HG03060 (cell line): ENCODE measurements at regions not wholly inside any gene's neighbourhood (a gene's known extent, or its start where the extent isn't known, plus 50 kb on each side); places are given as distances from the start of the nearest gene placed in this dataset.
"Not testable (repeated sequence)": the region's sequence is repeated elsewhere in the genome, so short reads cannot be mapped to it uniquely, and the experiment has no call there.

ENCODE experiments used
- ATAC-seq: cut with Tn5 transposase; IDR thresholded peaks from one replicate; pipeline ENCODE4 v1.9.1; 2021; ENCODE audit warnings: low read depth, moderate number of reproducible peaks; ENCODE audit not compliant: unreplicated experiment

GRCh38 chr9:115396071-115396529 lies 278.1 kb upstream of the TNC start:
- ATAC-seq, result no peak

GRCh38 chr9:115397591-115398312 lies 279.8 kb upstream of the TNC start:
- no peak for ATAC-seq

- no peak for ATAC-seq
Measured at GRCh38 chr9:115398313-115398650, 280.3 kb upstream of the TNC start.

GRCh38 chr9:115398996-115399395 lies 281.0 kb upstream of the TNC start:
- ATAC-seq, result no peak

- no peak for ATAC-seq
Measured at GRCh38 chr9:115400796-115401195, 282.8 kb upstream of the TNC start.

GRCh38 chr9:115401756-115402327 lies 283.9 kb upstream of the TNC start:
- ATAC-seq, result no peak

- no peak for ATAC-seq
Measured at GRCh38 chr9:115403753-115404152, 285.8 kb upstream of the TNC start.

- ATAC-seq, result no peak
Measured at GRCh38 chr9:115404311-115404710, 286.4 kb upstream of the TNC start.

- no peak for ATAC-seq
Measured at GRCh38 chr9:115411516-115411915, 293.6 kb upstream of the TNC start.

- no peak for ATAC-seq
Measured at GRCh38 chr9:115411993-115412452, 294.1 kb upstream of the TNC start.

GRCh38 chr9:115412656-115413055 lies 294.7 kb upstream of the TNC start:
- no peak for ATAC-seq

GRCh38 chr9:115413304-115413703 lies 295.3 kb upstream of the TNC start:
- ATAC-seq, result no peak

GRCh38 chr9:115413766-115414382 lies 295.9 kb upstream of the TNC start:
- ATAC-seq, result no peak

- no peak for ATAC-seq
Measured at GRCh38 chr9:115414561-115414960, 296.6 kb upstream of the TNC start.

- ATAC-seq, result no peak
Measured at GRCh38 chr9:115415450-115415849, 297.5 kb upstream of the TNC start.

- peak; percentile 63 for ATAC-seq
Measured at GRCh38 chr9:115416299-115416698, 298.3 kb upstream of the TNC start.

- not testable (repeated sequence) for ATAC-seq
Measured at GRCh38 chr9:115418181-115418580, 300.2 kb upstream of the TNC start.

GRCh38 chr9:115422932-115423440 lies 305.0 kb upstream of the TNC start:
- no peak for ATAC-seq

GRCh38 chr9:115423646-115424045 lies 305.7 kb upstream of the TNC start:
- ATAC-seq, result no peak

- no peak for ATAC-seq
Measured at GRCh38 chr9:115425601-115426000, 307.6 kb upstream of the TNC start.

- no peak for ATAC-seq
Measured at GRCh38 chr9:115437418-115437817, 319.5 kb upstream of the TNC start.

GRCh38 chr9:115439641-115440040 lies 321.7 kb upstream of the TNC start:
- no peak for ATAC-seq
